Peyer's patch (tissue), 4 donors: ENCODE measurements at regions not wholly inside any gene's neighbourhood (a gene's known extent, or its start where the extent isn't known, plus 50 kb on each side); places are given as distances from the start of the nearest gene placed in this dataset.

Experiments
- POLR2A ChIP-seq, 2 donors: fragments of 450-650 bp; IDR thresholded peaks; one replicate each; pipeline ENCODE4 v1.5.1; 2017; ENCODE audit warnings: antibody characterized with exemption in 2 of 2, mild to moderate bottlenecking in 2 of 2, moderate library complexity in 2 of 2
- TF ChIP-seq, protein P1 (sequence below), 6 experiments: fragments of 450-650 bp in 4 of 6; fragments of 200-600 bp in 2 of 6; sonication (generic) in 1 of 6; IDR thresholded peaks; one replicate each; pipeline ENCODE4 v1.5.1; 2017 to 2019; ENCODE audit warnings: antibody characterized with exemption in 6 of 6, mild to moderate bottlenecking in 3 of 6, moderate library complexity in 1 of 6

DNA sequence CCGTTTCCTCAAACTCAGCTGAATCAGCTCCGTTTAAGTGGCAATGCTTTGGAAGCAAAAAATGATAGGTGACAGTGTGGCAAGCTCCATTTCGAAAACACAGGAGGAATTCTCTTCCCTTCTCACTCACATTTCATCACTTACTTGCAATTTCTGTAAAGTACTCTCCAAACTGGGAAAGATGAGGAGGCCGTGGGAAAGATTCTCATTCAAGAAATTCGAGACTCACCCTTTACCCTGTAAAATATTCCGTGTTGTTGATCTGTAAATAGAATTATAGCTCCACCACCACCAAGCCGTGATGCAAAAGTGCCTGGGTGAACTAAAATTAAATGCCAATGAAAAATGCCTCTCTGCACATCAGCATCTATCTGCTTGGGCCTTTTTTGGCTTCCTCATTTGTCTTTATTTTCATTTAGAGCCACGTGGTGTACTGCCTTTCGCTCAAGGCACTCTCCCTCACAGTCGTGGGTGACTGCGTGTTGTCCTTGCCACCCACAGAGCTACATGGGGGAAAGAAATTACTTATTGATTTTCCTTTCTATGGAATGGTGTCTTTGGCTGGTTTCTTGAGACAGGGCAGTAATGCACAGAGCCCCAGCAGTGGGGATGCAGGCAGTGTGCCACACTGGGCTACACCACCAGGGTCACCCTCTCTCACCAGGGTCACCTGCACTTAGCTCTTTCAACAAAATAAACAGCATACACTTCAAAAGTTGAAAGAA lies 289.3 kb upstream of the TAS2R1 start:
- TF ChIP-seq, protein P1, sequence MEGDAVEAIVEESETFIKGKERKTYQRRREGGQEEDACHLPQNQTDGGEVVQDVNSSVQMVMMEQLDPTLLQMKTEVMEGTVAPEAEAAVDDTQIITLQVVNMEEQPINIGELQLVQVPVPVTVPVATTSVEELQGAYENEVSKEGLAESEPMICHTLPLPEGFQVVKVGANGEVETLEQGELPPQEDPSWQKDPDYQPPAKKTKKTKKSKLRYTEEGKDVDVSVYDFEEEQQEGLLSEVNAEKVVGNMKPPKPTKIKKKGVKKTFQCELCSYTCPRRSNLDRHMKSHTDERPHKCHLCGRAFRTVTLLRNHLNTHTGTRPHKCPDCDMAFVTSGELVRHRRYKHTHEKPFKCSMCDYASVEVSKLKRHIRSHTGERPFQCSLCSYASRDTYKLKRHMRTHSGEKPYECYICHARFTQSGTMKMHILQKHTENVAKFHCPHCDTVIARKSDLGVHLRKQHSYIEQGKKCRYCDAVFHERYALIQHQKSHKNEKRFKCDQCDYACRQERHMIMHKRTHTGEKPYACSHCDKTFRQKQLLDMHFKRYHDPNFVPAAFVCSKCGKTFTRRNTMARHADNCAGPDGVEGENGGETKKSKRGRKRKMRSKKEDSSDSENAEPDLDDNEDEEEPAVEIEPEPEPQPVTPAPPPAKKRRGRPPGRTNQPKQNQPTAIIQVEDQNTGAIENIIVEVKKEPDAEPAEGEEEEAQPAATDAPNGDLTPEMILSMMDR (IDR thresholded peaks at IDR 0.05), result no peak
- no peak for TF ChIP-seq POLR2A (IDR thresholded peaks at IDR 0.05)
